ENCODE measurements at regions not wholly inside any gene's neighbourhood (a gene's known extent, or its start where the extent isn't known, plus 50 kb on each side); places are given as distances from the start of the nearest gene placed in this dataset.

- Mint-ChIP-seq H3K36me3 (ENCODE audit: insufficient read depth, unreplicated experiment) (no peaks in the 10 kb centered on the region), H3K27ac (ENCODE audit: low read depth, unreplicated experiment) (peak overlapping the region; percentile 8), H3K27me3 (ENCODE audit: insufficient read depth, unreplicated experiment) (no peaks in the 10 kb centered on the region), H3K4me1 (ENCODE audit: insufficient read depth, unreplicated experiment) (peaks cover 22% of the 10 kb centered on the region), H3K9me3 (ENCODE audit: unreplicated experiment) (no peaks in the 10 kb centered on the region), H3K4me3 (ENCODE audit: unreplicated experiment) (peak overlapping the region; percentile 42)
- ChIA-PET POLR2A (interaction anchor here (0.7 kb wide), 1 partner anchor 844 kb away, joined by 5 read pairs; no protein-coding TSS in a partner anchor), CTCF (no interaction called here)
- BruUV-seq (replicated peaks), result no TSS peak
- DNase-seq (ENCODE audit: unreplicated experiment), result peak; percentile 47
- no peak for TF ChIP-seq CTCF (IDR thresholded peaks at IDR 0.05; ENCODE audit: unreplicated experiment)
- intact Hi-C loops (cut with micrococcal nuclease), result no loop called here
Measured at GRCh38 chr4:162793571-162793970, 373.1 kb downstream of the NAF1 start.

GRCh38 chr4:162793004-162793403 lies 373.7 kb downstream of the NAF1 start:
- H3K27me3 Mint-ChIP-seq (ENCODE audit: insufficient read depth, unreplicated experiment), result no peaks in the 10 kb centered on the region
- intact Hi-C loops (cut with micrococcal nuclease), result no loop called here
- H3K9me3 Mint-ChIP-seq (ENCODE audit: unreplicated experiment), result no peaks in the 10 kb centered on the region
- no peak for DNase-seq (ENCODE audit: unreplicated experiment)
- no TSS peak for BruUV-seq (replicated peaks)
- no peak overlapping the region for H3K4me3 Mint-ChIP-seq (ENCODE audit: unreplicated experiment)
- POLR2A ChIA-PET, result no interaction called here
- no peaks in the 10 kb centered on the region for H3K36me3 Mint-ChIP-seq (ENCODE audit: insufficient read depth, unreplicated experiment)
- no peak overlapping the region for H3K27ac Mint-ChIP-seq (ENCODE audit: low read depth, unreplicated experiment)
- CTCF ChIA-PET, result no interaction called here
- H3K4me1 Mint-ChIP-seq (ENCODE audit: insufficient read depth, unreplicated experiment), result peaks cover 22% of the 10 kb centered on the region
- TF ChIP-seq CTCF (IDR thresholded peaks at IDR 0.05; ENCODE audit: unreplicated experiment), result no peak

- TF ChIP-seq CTCF (IDR thresholded peaks at IDR 0.05; ENCODE audit: unreplicated experiment), result no peak
- intact Hi-C loops (cut with micrococcal nuclease), result no loop called here
- no peaks in the 10 kb centered on the region for H3K9me3 Mint-ChIP-seq (ENCODE audit: unreplicated experiment)
- peak overlapping the region; percentile 74 for H3K27ac Mint-ChIP-seq (ENCODE audit: low read depth, unreplicated experiment)
- H3K27me3 Mint-ChIP-seq (ENCODE audit: insufficient read depth, unreplicated experiment), result no peaks in the 10 kb centered on the region
- peak; percentile 38 for DNase-seq (ENCODE audit: unreplicated experiment)
- no peak overlapping the region for H3K4me3 Mint-ChIP-seq (ENCODE audit: unreplicated experiment)
- CTCF ChIA-PET, result interaction anchor here (0.6 to 2.2 kb wide), 4 partner anchors 14 to 758 kb away, joined by 3 to 7 read pairs (median 3); no protein-coding TSS in a partner anchor
- no TSS peak for BruUV-seq (replicated peaks)
- POLR2A ChIA-PET, result interaction anchor here (0.5 to 1.4 kb wide), 6 partner anchors 58 to 1599 kb away, joined by 3 to 4 read pairs (median 4); no protein-coding TSS in a partner anchor
- no peaks in the 10 kb centered on the region for H3K36me3 Mint-ChIP-seq (ENCODE audit: insufficient read depth, unreplicated experiment)
- H3K4me1 Mint-ChIP-seq (ENCODE audit: insufficient read depth, unreplicated experiment), result peaks cover 22% of the 10 kb centered on the region
Measured at GRCh38 chr4:162791226-162791625, 375.5 kb downstream of the NAF1 start.

GRCh38 chr4:162787120-162787519 lies 379.6 kb downstream of the NAF1 start:
- H3K4me3 Mint-ChIP-seq (ENCODE audit: unreplicated experiment), result no peak overlapping the region
- no peaks in the 10 kb centered on the region for H3K27me3 Mint-ChIP-seq (ENCODE audit: insufficient read depth, unreplicated experiment)
- ChIA-PET POLR2A (no interaction called here), CTCF (interaction anchor here (0.5 kb wide), 1 partner anchor 251 kb away, joined by 3 read pairs; no protein-coding TSS in a partner anchor)
- intact Hi-C loops (cut with micrococcal nuclease), result no loop called here
- H3K4me1 Mint-ChIP-seq (ENCODE audit: insufficient read depth, unreplicated experiment), result peaks cover 26% of the 10 kb centered on the region
- TF ChIP-seq CTCF (IDR thresholded peaks at IDR 0.05; ENCODE audit: unreplicated experiment), result no peak
- no peaks in the 10 kb centered on the region for H3K36me3 Mint-ChIP-seq (ENCODE audit: insufficient read depth, unreplicated experiment)
- H3K27ac Mint-ChIP-seq (ENCODE audit: low read depth, unreplicated experiment), result no peak overlapping the region
- no peak for DNase-seq (ENCODE audit: unreplicated experiment)
- H3K9me3 Mint-ChIP-seq (ENCODE audit: unreplicated experiment), result no peaks in the 10 kb centered on the region
- no TSS peak for BruUV-seq (replicated peaks)

Measured in MCF 10A (cell line).